HG03354 (cell line): ENCODE measurements at regions not wholly inside any gene's neighbourhood (a gene's known extent, or its start where the extent isn't known, plus 50 kb on each side); places are given as distances from the start of the nearest gene placed in this dataset.
A peak's percentile ranks its signal among the peaks of the same experiment; 100 is the strongest.

ENCODE experiments used
- ATAC-seq: cut with Tn5 transposase; IDR thresholded peaks from one replicate; pipeline ENCODE4 v1.9.1; 2021; ENCODE audit warnings: mild to moderate bottlenecking; ENCODE audit not compliant: unreplicated experiment, poor library complexity, severe bottlenecking

DNA sequence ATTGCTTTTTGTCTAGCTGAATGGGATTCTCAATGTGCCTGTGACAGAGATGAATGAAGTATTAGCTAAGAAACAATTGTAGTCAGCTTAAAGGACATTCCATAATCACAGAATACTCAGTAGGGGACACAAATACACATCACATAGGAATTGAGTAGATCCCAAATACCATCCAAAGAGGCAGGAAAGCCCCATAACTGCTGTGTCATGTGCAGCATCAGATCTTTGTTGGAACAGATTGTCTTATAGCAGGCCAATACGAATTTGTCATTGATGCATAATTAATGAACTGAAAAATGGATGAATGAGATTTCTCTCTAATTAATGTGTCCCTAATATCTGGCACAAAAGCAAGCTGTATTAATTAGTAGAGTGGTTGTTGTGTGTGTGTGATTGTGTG, 82.3 kb upstream of the S1PR1 start:
- ATAC-seq: no peak

DNA sequence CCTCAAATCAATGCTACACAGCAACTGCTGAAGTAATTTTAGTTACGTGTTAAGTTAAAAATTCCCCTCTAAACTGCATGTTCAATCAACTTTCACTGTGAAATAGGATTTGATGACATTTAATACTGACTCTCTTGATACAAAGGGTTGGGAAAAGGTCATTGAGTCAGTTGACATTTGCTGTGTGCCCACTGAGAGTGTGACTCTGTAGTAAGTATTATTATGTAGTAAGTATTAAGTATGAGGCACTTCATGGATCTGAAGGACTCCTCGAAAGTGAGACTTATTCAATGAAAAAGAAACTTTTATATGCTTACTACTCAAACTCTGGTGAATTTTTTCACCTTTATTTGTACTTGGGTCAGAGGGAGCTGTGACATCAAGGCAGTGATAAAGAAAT, 83.1 kb upstream of the S1PR1 start:
- no peak for ATAC-seq

DNA sequence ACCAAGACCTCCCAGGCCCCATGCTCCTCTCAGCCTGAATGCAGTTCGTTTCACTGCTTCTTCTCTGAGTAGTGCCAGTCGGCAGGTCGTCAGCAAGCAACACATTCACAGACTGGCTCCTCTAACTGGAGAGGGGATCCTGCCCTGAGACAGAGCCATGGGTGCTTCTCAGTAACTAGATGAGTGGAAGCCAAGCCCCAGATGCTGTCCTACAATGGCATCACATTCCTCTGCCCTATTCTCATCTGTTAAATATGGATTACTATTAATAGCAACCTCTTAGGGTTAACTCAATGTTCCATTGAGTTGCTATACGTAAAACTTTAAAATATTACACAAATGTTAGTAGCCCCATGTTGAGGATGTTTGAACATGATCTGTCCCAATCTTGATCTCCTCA, 84.2 kb upstream of the S1PR1 start:
- ATAC-seq: no peak

DNA sequence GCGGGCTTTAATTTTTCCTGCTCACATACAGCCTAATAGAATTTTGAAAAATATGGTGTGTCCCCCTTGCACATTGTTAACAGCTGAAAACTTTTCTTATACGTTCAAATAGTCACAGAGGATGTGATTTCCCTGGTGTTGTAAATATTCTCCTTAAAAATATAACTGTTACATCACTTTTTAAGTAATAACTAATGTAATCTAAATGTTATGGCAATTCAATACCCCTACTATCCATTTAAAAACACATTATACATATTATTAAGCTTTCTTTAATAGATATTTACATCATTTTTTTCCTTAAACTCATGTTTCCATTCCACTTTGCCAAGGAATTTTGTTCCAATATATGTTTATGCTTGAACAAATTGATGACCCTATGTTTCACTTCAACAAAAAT, 85.5 kb upstream of the S1PR1 start:
- no peak for ATAC-seq

DNA sequence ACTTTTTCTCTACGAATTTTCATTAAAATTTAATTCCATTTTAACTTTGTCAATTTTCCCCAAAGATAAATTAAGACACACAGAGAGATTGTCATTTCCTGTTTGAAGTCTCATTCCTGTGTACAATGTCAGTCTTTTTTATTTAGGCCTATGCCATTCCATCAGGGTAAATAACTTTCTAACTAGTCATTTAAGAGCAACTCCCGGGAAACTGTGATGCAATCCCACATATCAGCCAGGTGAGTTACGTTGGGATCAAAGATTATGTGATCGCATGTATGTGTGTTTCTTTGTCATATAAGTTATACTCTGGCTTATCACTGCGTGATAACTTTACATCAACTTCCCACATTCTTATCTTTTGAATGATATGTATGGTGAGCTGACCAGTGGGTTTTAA, 86.1 kb upstream of the S1PR1 start:
- no peak for ATAC-seq

DNA sequence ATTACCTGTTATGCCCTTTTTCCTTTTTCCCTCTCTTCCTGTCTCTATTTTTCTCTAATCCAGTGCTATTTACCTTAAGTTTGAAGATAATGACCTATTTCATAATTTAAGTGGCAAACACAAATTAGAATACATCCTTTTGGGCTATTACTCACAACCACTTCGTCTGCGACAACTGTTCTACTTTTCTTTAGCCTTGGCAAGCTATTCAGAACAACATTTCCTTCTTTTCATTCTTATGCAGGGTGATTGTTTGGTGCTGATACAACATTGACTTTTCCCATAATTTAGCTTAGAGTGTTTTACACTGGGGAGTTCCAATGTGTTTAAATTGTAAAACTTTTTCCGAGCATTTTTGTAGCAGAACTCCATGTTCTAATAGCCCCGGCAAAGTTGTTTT, 86.6 kb upstream of the S1PR1 start:
- ATAC-seq: no peak

DNA sequence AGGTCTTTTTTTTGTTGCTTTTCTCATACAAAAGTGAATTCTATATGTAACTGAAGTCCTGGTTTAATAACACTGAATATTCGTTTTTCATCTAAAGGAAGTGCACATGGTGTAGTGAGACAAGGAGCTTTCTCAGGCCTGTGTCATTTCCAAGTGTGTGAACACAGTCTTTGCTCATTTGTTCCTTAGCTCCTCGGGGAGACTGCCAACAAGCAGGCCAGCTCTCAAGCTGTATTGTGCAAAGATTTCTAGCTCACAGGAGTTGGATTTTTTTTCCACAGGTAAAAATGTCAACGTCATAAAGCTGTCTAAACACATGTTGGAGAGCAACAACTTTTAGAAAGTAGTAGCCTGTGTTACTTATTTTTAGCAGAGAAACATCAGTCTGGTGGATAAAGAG, 87.8 kb upstream of the S1PR1 start:
- ATAC-seq: no peak

DNA sequence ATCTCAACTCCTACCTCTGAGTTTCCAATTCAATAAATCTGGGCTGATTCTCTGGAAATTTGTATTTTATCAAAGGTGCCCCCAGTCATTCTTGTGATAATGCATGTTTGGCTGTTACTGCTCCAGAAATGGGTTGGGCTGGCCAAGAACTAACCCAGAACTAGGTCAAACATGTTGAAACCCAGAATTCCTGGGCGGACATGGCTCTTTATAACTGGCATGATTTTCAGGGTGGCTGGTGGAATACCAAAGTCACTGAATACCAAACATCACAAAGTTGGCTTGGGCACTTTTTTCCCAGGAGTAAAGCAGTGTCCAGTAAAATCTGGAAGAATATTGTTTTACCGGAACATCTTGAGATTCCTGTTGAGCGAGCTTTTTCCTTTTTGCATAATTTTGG, 89.4 kb upstream of the S1PR1 start:
- no peak for ATAC-seq

DNA sequence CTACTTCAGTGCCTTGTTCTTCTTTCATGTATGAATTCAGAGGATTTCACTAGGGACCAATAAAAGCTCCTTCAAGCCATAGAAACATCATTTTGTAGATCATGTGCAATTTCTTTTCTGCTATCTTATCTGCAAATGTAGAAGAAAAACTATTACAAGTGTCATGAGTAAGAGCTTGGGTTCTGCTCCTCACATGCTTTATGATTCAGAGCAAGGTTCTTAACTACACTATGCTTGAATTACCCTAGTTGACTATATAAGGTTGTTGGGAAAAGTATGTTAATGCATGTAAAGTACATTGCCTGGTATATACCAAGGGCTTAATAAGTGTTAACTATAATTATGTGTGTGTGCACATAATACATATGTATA, 91.4 kb upstream of the S1PR1 start:
- no peak for ATAC-seq

DNA sequence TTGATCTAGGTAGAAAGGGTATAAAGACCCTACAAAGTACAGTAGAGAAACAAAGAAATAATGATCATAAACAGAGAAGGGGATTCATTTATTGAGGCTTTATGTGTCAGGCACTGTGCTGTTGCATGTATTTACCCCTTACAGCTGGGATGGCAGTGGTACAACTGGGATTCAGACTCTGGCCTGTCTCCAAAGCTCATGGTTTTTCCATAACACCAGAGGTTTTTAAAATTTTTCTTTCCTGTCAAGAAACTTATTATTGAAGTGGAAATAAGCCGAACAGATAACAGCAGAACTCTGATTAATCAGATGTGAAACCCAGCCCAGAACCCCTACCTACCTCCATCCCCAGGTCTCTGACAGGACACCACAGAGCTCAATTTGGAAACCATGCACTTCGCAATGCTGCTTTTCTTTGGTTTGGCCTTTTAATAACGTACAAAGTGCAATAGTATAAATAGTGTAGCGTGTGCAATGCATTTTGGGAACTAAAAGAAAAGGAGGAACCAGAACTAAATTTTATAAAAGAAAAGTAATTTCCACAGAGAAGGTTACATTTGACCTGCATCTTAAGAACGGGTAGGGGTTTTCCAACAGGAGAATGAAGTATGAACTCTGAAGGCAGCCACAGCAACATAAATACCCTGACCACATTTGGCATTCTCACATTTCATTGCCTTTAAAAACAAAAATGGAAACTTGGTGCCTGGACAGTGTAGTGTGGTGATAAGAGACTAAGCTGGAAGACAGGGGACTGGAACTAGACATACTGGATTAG, 92.0 kb upstream of the S1PR1 start:
- no peak for ATAC-seq

DNA sequence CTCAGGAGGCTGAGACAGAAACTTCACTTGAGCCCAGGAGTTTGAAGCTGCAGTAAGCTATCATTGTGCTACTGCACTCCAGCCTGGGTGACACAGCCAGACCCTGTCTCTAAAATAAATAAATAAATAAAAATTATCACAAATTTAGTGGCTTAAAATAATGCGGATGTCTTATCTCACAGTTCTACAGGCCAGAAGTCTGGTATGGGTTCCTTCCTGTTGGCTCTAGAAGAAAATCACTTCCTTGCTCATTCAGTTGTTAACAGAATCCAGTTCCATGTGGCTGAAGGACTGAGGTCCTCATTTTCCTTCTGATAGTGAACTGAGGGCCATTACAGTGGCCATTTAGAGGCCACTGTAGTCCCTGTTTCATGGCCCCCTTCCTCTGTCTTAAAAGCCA, 94.6 kb upstream of the S1PR1 start:
- no peak for ATAC-seq

DNA sequence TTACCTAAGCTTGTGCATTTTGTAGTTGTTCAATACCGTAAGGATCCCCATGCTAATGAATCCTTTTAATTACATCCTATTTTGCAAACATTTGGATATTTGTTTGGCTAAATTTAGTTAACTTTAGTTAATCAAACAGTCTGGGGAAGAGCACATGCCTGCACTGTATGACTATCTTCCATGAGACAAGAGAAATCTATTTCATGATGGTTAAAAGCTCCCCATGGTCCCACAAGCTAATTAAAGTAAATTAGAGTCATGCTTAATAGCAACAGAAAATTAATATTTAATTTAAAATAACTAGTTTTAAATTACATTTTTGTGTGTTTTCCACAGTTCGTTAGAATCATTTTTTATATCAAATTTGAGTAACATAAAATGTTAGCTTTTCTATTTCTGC, 95.4 kb upstream of the S1PR1 start:
- ATAC-seq: no peak

DNA sequence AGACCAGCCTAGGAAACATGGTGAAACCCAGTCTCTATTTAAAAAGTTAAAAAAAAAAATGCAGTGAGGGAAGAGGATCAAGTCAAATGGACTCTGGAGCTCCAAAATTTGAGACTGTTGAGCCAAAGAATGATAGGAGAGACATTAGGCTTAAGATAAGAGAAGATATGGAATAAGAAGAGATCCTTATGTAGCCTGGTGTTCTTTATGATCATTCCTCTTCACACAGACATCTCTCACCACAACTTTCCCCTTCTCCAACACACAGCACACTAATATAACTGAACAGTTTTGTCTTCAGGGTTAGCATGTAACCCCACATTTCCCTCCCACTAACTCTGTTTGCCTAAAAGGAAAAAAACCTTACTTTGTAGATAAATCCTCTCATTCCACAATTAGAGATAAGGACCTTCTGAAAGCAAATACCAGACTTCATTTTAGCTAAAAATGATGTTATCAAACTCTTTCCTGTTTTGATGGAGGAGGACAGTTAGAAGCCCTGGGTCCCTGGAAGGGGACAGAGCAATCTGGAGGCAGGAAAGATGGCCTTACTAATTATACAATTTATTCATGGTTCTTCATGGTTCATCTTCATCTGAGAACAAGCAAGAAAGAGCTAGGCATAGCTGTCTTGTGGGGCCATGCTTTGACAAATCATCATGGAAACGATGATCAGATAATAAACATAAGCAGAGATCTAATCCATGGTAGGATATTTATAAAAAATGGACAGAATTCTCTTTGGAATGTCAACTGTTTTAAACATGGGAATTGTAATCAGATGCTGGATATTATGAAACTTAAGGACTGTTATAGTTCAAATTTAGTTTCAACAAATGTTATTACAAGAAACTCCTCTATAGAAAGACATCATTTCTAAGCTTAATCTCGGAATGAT, 96.7 kb upstream of the S1PR1 start:
- no peak for ATAC-seq

DNA sequence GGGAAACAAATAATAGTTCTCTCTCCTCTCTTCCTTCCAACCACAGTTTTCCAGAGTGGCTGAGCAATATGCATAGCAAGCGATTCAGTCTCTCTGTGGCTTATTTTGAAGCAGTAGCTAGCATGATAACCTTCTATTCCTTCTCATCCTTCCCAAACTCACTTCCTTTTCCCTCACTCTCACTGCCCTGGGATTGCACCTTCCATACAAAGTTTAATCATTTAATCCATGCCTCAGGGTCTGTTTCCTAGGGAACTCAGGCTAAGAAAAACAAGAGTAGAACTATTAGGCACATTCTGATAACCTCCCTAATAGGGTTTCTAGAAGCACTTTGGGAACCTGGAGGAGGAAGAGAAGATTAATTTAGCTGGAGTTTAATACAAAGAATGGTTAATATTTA, 97.7 kb upstream of the S1PR1 start:
- ATAC-seq: no peak

DNA sequence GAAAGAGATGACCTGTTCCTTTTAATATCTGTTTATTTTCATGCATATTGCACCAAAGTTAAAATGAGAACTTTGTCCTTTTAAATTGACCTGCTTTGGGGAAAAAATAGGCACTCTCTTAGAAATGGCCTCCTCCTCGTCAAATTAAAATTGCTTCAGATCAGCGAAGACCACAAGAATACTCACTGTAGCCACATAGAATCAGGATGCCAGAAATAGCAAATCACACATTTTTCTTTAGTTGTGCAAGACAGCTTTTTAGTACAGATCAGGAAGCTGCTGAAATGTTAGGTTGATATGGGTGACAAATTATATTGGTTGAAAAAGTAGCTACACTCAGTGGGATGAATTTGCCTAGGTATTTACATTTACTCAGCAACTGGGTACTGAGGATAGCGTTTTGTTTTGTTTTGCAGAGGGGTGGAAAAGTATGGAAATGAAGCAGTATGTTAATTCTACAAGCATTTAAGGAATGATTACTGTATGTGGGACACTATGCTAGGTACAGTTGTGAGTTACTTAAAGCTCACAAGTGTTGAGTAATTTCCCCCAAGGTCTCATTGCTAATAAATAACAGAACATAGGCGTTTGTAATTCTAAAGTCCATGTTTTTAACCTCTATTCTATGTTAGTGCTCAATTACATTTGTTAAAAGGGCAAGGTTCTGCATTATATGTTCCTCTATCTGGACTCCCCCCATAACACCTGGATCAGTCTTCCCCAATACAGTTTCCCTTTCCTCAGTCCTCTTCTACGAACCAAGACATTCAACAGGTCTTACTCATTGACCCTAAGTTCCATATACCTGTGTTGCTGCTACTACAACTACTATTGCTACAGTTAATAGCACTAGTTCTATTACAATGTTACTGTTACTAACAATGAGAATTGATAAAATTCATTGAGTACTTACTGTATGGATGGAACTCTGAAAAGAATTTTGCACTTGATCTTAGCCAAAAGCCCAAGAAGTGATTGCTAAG, 99.4 kb upstream of the S1PR1 start:
- ATAC-seq: peak; percentile 42

DNA sequence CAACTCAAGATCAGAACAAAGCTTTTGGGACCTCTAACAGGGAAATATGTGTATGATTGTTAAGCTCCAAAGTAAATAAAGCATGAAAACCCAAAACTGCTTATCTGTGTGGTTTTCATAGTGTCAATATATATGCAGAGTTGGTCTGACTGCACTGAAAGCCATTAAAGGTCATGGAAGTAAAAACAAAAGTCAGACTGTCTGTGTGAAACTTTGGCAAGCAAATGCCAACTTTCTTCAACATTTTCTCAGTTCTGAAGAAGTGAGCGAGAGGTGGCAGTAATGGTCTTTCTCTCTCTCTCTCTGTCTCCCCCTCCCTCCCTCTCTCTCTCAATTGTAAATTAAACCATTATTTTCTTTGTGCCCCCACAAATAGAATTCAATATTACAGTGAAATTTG, 100.1 kb upstream of the S1PR1 start:
- ATAC-seq: peak; percentile 76

DNA sequence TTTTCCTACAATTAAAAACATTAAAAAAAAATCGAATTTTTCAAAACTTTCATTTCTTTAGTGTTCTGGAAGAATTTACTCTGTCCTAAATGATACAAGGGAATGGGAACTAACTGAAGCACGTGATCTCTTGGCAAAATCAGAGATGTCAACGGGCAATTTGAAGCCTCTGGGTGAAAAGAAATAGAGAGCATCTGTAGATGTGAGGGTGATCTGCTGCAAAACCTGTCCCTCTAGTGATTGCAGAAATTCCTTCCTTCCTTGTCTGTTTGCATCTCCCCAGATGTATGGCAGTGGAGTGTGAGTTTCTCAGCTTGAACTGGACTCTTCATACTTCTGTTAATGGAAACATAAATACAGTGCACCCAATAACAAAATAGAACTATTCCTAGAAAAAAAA, 100.5 kb upstream of the S1PR1 start:
- no peak for ATAC-seq

DNA sequence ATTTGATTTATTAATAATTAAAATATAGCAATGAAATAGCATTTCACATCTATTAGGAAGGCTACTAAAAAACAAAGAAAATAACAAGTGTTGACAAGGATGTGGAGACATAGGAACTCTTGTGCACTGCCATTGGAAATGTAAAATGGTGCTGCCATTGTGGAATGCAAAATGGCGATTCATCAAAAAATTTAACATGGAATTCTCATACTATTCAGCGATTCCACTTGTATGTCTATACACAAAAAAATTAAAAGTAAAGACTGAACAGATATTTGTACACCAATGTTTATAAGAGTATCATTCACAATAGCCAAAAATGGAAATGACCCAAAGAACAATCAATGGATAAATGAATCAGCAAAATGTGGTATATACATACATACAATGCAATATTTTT, 101.3 kb upstream of the S1PR1 start:
- no peak for ATAC-seq

DNA sequence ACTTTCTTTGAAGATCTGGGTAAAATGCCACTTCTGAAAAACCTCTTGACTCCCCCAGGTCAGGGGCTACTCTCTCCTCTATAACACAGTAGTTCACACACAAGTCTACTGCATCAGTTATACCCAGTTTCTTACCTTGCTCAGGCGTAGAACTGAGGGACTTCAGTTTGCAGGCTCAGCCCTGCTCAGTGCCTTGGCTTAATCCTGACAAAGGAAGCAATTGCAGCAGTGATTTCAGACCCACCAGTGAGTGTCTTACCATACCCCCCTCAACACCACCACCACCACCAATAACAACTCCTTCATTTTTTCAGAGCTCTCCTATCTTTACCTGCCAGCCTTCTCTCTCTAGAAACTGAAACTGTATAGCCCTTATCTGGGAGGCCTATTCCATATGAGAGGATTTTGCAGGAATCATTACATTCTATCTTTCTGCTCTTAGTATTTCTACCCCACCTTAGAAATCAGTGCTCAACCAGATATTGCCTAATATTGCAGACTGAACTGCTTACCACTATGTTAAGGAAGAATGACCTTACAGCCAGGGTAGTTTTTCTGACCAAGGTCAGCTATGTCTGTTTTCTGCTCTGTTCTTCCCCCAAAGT, 105.5 kb upstream of the S1PR1 start:
- ATAC-seq: no peak

DNA sequence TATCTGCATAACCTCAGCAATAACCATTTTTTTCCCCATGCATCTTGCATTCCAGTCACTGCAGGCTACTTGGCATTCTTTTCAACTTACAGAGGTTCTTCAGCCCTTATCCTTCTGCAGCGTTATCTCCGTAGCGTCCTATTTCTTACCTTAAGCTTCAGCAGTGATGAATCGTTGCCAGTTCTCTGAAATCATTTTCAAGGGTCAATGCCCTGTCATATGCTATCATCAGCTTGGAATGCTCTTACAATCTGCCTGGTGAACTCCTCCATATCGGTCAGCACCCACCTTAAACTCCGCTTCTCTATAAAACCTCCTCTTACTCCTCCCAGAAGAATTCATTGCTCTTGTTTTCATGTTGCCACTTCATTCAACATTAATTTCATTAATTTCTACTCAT, 105.1 kb upstream of the DPH5 start:
- ATAC-seq: no peak
